Occipital lobe (tissue), 1 donor: ENCODE measurements at regions not wholly inside any gene's neighbourhood (a gene's known extent, or its start where the extent isn't known, plus 50 kb on each side); places are given as distances from the start of the nearest gene placed in this dataset.
"Not testable (repeated sequence)": the region's sequence is repeated elsewhere in the genome, so short reads cannot be mapped to it uniquely, and the experiment has no call there.

Experiments used
- DNase-seq: peaks from one replicate; lab custom pipeline; 2025; lab: John Stamatoyannopoulos, UW

DNA sequence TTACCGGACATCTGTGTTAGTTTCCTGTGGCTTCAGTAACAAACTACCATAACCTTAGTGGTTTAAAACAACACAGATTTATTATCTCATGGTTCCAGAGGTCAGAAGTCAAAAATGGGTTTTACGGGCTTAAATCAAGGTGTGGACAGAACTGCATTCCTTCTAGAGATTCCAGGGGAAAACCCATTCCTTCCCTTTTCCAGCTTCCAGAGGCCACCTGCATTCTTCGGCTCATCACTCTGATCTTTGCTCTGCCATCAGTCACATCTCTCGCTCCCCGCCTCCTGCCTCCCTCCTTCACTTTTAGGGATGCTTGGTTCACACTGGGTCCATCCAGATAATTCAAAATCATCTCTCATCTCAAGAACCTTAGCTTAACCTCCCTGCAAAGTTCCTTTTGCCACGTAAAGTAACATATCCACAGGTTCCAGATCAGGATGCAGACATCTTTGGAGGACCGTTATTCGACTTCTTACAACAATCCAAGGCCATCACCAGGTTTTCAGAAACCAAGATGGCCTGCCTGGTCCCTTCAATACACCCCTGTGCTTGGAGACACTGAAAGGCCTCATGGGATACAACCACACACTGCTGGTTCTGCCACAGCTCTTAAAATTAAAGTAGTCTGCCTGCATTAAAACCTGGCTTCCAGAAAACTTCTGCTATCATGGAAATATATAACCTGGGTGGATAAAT lies 225.9 kb upstream of the MYO3A start:
- no peak for DNase-seq

DNA sequence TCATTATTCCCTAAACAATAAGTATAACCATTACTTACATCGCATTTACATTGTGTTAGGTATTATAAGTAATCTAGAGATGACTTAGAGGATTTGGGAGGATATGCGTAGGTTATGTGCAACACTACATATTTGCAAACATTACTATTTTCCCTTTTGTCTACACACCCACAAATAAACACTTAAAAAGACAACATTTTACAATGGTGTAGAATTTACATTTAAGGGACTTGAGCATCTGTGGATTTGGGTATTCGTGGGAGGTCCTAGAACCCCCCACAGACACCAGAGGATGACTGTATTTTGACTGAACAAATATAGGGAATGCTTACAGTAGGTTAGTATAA lies 220.2 kb upstream of the MYO3A start:
- no peak for DNase-seq

DNA sequence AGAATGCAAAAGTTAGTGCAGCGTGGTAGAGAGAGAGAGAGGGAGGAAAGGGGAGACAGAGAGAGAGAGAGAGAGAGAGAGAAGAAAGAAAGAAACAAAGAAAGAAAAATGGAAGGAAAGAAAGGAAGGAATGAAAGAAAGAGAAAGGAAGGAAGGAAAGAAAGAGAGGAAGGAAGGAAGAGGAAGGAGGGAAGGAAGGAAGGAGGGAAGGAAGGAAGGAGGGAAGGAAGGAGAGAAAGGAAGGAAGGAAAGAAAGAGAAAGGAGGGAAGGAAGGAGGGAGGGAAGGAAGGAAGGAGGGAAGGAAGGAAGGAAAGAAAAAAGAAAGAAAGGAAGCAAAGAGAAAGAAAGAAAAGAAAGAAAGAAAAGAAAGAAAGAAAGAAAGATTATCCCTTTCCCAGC lies 209.8 kb upstream of the MYO3A start:
- no peak for DNase-seq

DNA sequence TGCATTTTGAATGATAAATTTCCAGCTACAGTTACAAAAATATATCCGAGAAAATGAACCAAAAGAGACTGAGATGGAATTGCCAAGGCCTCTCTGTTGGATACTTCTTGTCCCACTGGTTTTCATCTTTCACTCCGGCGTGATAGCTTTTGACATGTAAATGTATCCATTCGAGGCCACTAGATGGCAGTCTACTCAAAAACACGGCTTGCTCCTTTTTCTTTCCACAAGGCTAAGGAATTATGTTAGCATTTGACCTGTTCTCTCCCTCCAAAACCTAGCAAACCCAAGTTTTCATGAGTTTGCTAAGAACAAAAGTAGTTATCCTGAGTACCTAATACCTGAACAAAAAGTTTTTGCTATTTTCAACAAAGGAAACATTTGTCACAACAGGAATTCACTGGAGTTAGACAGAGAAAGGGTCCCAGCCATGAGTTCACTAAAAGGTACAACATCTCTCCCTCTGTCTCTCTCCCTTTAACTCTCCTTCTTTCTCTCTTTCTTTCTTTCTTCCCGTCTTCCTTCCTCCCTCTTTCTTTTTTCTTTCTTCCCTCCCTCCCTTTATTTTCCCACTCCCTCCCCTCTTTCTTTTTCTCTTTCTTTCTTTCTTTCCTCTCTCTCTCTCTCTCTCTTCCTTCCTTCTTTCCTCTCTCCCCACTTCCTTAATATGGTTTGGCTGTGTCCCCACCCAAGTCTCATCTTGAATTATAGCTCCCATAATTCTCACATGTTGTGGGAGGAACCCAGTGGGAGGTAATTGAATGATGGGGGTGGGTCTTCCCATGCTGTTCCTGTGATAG lies 207.9 kb upstream of the MYO3A start:
- no peak for DNase-seq

DNA sequence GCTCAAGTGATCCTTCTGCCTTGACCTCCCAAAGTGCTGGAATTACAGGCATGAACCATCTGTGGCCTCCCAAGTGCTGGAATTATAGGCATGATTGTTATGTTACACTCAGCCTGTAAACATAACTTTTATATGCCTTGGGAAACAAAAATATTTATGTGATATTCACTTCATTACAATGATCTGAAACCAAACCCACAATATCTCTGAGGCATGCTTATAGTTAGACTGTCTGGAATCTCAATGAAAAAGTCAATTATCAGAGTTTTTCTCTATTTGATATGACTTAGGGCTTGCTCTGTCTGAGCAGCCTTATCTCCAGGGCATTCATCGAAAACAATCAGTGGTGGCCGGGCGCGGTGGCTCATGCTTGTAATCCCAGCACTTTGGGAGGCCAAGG lies 195.3 kb upstream of the MYO3A start:
- no peak for DNase-seq

DNA sequence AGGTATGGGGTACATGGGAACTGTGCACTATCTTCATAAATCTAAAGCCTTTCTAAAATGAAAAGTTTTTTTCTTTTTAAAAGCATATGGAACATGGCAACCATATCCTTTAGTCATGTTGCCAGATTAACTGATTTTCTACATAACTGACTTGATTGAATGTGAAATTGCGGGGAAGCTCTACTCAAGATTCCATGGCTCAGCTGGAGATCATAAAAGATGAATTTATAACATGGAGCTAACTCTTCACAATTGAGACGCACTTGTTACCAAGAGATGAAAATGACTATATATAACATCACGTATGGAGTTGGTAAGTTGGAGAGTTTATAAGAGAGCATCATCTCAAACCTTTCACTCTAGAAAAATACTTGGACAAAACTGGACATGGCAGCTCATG lies 190.2 kb upstream of the MYO3A start:
- DNase-seq, result no peak

DNA sequence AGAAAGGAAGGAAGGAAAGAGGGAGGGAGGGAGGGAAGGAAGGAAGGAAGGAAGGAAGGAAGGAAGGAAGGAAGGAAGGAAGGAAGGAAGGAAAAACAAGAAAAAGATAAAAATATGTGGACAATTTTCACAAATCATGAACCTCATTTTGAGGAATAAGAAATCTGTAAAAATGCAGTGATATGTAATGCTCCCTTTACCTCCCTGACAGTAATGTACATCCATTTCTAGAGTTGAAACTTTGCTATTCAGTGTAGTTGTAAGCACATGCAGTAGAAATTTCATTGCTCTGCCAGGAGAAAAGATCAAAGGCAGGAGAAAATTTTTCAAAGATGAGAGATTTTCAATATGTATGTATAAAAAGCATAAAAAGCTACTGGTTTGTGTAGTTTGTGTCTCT lies 189.5 kb upstream of the MYO3A start:
- DNase-seq, result no peak

DNA sequence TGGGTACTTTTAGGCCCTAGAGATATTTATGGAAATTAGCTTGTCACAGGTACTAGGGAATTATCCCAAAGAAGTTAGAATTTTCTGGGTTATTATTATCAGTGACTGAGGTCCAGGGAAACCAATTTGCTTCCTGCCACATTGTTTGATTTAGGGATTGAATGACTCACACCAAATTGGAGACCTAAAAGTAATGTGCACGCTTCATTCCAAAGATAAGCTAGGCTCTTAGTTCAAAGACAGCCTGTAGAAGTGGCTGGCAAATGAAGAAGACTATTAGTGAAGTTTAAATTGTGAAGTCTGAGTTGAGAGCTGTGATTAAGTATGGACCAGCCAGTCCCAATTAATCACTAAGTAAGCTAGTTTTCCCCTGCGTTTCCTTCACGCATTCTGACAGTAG lies 188.1 kb upstream of the MYO3A start:
- no peak for DNase-seq

DNA sequence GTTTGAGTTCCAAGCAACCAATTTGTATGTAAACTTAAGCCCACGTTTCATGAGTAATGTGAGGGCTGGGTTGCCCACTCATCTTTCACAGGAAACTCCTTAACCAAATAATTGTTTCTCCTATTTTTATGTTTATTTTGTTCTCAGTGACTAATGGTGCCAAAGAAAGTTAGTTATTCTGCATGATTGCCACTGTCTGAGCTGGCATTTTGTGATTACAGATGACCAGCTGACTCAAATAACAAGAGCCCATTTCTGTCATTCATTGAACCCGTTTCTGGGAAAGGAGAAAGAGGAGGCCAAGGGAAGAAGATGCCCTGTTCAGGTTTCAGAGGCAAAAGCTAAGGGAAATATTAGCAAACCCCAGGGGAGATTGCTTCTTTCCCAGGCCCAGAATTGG lies 186.9 kb upstream of the MYO3A start:
- no peak for DNase-seq

DNA sequence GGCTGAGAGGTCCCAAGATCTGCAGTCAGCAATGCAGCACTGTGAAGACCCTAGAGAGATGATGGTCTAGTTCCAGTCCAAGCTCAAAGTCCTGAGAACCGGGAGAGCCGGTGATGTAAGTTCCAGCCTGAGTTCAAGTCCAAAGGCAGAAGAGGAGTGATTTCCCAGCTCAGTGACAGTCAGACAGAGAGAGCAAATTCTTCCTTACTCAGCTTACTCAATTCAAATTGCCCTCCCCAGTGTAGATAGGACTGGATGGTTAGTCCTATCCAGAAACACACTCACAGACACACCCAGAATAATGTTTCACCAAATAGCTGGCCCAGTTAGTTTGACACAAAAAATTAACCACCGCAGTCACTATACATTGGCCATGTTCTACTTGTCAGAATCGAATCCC lies 185.5 kb upstream of the MYO3A start:
- no peak for DNase-seq

DNA sequence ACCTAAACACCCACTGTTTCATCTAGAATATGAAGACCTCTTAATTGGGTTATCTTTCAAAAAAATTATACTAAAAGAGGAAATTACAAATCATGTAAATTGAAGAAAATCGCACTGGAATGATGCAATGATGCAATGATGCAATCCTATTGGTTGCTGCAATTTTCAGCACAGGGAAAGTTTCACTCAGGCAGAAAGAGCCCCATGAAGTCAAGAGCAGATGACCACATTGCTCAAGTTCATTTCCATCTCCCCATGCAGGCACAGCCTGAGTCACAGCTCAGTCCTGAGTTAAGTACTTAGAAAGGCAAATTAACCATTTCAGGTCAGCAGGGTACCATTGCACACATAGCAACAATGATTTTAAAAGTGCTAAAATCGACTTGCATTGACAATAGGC lies 180.3 kb upstream of the MYO3A start:
- no peak for DNase-seq

DNA sequence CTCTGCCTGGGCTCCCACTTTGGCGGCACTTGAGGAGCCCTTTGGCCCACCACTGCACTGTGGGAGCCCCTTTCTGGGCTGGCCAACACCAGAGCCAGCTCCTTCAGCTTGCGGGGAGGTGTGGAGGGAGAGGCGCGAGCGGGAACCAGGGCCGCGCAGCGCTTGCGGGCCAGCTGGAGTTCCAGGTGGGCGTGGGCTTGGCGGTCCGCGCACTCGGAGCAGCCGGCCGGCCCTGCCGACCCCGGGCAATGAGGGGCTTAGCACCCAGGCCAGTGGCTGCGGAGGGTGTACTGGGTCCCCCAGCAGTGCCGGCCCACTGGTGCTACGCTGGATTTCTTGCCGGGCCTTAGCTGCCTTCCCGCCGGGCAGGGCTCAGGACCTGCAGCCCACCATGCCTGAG lies 178.2 kb upstream of the MYO3A start:
- not testable (repeated sequence) for DNase-seq

DNA sequence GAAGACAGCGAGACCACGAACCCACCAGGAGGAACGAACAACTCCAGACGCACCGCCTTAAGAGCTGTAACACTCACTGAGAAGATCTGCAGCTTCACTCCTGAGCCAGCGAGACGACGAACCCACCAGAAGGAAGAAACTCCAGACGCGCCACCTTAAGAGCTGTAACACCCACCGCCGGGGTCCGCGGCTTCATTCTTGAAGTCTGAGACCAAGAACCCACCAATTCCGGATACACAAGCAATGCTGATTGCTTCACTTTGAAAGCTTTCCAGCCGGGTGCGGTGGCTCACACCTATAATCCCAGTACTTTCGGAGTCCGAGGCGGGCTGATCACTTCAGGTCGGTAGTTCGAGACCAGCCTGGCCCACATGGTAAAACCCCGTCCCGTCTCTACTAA lies 177.2 kb upstream of the MYO3A start:
- no peak for DNase-seq

DNA sequence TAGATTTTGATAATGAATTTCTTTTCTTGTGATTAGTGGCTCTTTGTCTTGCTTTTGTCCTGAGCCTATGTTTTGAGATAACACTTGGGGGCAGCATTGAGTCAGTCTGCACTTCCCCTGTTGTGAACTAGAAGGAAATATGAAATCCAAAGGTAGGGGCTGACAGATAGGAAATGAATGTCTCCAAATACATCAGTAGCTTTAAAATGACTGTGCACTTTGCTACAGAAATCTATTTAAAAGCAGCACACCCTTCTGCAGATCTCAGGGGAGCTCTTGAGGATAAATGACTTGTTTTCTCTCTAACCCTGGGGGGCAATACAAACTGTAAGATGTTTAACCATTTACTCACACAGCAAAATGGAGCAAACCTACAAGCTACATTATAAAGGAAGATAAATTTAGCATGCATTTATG lies 176.0 kb upstream of the MYO3A start:
- no peak for DNase-seq

DNA sequence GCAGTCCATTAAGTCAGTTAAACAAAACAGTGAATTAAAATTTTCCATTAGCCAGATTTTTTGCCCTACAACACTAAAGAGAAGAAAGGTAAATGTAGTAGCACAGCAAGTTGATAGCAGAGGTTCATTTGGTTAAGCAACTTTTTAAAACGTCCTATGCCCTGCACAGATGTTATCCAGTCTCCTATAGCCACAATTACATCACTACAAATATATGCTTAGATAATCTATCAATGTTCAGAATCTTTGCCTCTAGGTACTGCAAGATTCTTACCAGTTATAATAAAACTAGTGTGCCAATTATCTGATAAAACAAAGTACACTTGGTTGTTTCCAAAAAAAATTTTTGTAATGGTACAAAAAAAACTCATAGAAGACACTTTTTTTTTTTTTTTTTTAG lies 175.5 kb upstream of the MYO3A start:
- DNase-seq, result no peak

DNA sequence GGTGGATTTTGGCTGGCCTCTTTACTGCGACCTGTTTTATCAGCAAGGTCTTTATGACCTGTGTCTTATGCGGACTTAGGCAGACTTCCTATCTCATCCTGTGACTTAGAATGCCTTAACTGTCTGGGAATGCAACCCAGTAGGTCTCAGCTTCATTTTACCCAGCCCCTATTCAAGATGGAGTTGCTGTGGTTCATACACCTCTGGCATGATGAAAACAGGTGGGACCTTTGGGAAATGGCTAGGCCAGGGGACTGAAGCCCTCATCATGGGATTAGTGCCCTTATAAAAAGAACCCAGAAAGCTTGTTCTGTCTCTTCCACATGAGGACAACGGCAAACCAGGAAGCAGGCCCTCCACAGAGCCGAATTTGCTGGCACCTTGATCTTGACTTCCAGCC lies 172.1 kb upstream of the MYO3A start:
- no peak for DNase-seq

DNA sequence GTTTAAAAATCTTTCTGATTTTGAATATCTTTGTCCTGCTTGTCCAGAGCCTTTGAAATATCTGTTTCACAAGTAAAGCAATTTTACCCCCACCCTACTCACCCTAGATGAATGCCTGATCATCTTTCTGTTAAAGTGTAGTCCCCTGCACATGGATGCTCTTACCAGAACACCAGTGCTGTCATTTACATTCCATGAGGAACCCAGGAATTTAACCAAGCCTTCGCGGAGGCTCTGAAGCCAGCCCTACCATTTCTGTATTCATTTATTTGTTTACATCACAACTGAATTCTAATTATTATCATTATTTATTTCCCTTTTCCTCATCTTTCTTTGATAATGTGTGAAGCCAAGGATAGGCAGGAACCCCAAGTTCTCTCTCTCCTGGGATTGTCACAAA lies 167.8 kb upstream of the MYO3A start:
- DNase-seq, result no peak

DNA sequence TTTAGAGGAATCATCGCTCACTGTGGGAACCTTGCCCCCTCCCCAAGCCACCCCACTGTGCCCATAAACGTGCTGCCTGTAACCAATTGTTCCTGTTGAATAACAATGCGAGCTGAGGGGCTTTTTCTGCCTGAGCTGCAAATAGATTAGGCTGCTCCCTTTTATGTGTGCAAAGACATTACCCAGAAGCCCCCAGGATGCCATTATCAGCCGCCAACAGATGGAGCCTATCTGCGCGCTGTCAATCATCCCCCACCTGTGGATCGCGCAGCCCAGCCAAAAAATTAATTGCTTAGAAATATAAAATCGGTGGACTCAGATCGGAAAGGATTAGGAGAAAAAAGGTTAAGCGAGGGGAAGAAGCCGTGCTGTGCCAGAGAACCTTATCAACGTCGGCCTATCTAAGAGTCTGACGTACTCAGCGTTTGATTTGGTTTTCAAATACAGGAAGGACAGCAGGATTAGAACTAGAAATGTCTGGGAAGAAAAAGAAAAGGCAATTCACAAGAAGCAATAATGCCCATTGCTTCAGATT lies 167.3 kb upstream of the MYO3A start:
- DNase-seq, result no peak

DNA sequence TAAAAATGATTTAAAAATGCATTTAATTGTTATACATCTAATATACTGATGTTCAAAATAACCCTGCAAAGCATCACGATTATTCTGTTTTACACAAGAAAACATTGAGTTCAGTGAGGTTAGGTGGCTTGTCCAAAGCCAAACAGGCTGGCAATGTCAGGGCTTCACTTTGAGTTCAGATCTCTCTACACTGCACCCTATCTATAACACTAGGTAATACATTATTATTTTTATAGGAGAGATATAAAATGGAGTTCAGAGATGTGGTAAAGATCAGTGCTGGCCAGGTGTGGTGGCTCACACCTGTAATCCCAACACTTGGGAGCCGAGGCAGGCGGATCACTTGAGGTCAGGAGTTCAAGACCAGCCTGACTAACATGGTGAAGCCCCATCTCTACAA lies 165.9 kb upstream of the MYO3A start:
- no peak for DNase-seq

DNA sequence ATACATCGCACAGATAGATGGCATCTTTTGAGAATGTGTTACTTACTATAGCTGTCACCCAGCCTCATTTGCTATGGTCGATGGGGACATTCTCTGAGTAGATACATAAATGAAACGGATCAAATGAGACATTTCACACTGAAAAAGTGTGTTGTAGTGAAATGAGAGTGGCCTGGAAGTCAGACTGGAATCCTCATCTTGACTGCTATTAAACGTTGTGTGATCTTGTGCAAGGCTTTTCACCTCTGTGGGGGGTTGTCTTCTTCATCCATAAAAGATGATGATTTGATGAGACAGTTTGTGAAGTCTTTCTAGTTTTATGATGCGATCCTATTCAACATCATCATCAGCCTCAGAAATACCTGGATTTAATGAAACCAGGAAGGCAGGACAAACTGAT lies 155.4 kb upstream of the MYO3A start:
- no peak for DNase-seq

DNA sequence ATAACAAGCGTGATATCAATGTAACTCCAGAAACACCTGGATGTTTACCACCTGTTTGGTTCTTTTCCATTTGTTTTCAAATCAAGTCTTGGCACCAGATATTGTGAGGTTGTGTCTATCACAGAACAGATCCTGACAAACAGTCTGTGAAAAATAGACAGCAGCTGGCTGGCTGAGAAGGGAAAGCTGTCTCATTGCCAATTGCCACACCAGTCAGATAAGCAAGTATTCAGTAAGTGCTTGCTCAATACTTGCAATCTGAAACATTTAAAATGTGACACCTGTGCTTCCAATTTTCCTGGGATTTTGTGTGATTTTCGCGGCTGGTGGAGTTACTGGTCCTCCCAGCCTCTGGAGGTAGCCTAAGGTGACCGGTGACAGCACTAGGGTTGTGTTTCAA lies 147.9 kb upstream of the MYO3A start:
- no peak for DNase-seq

DNA sequence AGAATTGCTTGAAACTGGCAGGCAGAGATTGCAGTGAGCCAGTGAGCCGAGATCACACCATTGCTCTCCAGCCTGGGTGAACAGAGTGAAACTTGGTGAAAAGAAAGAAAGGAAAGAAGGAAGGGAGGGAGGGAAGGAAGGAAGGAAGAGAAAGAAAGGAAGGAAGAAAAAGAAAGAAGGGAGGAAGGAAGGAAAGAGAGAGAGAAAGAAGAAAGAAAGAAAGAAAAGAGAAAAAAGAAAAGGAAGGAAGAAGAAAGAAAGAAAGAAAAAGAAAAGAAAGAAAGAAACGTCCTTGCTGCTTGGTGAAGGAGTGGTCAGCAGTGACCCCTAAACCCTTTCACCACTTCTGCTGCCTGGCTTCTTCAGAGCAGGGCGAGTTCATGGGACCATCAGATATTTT lies 147.1 kb upstream of the MYO3A start:
- no peak for DNase-seq

DNA sequence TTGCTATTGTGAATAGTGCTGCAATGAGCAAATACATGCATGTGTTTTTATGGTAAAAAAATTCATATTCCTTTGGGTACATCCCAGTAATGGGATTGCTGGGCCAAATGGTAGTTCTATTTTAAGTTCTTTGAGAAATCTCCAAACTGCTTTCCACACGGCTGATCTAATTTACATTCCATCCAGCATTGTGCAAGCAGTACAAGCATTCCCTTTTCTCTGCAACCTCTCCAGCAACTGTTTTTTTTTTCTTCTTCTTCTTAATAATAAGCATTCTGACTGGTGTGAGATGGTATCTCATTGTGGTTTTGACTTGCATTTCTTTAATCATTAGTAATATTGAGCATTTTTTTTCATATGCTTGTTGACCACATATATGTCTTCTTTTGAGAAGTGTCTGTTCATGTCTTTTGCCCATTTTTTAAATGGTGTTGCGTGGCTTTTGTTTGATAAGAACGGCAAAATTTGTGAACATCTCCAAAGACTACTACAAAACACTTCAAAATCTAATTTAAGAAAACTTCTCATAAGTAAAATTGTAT lies 136.1 kb upstream of the MYO3A start:
- DNase-seq, result no peak
